Mucosa of descending colon (tissue), 3 donors: ENCODE measurements at regions not wholly inside any gene's neighbourhood (a gene's known extent, or its start where the extent isn't known, plus 50 kb on each side); places are given as distances from the start of the nearest gene placed in this dataset.

ENCODE experiments used
- ATAC-seq: fragments of 200-7000 bp; cut with Tn5 transposase; one replicate; pipeline ENCODE4 v1.9.1; 2020; ENCODE audit warnings: mild to moderate bottlenecking, moderate library complexity
- DNase-seq, 3 donors: peaks; one replicate each; pipeline ENCODE4 v3.0.0-alpha.2; 2020
- H3K36me3 ChIP-seq: fragments of 200-600 bp; one replicate; pipeline ENCODE4 v1.8.0; 2021; ENCODE audit warnings: low read depth, mild to moderate bottlenecking
- H3K4me1 ChIP-seq: fragments of 200-600 bp; one replicate; pipeline ENCODE4 v1.8.0; 2021; ENCODE audit warnings: low read depth, mild to moderate bottlenecking
- H3K4me3 ChIP-seq: fragments of 200-600 bp; one replicate; pipeline ENCODE4 v1.8.0; 2021; ENCODE audit warnings: mild to moderate bottlenecking
- H3K9me3 ChIP-seq: fragments of 200-600 bp; one replicate; pipeline ENCODE4 v1.8.0; 2021; ENCODE audit warnings: mild to moderate bottlenecking
- intact Hi-C, 2 donors: fragments of 100-400 bp; cut with DNase I in 1 of 2; cut with micrococcal nuclease in 1 of 2; formaldehyde crosslinking; loops; one replicate each; pipeline versions ENCODE4 v1.11.0 to v1.11.1; 2022; cut with DNase I, micrococcal nuclease
- TF ChIP-seq, protein P1 (sequence below): fragments of 200-600 bp; IDR thresholded peaks from one replicate; pipeline ENCODE4 v1.8.0; 2022; ENCODE audit warnings: antibody characterized with exemption, mild to moderate bottlenecking
- donor health status: DM: no; HTN: no; CAD: no; lungs with moderate emphysema.
- donor health status: DM: no; HTN: no; CAD: no.
- donor health status: DM: no; HTN: yes; CAD: no.

DNA sequence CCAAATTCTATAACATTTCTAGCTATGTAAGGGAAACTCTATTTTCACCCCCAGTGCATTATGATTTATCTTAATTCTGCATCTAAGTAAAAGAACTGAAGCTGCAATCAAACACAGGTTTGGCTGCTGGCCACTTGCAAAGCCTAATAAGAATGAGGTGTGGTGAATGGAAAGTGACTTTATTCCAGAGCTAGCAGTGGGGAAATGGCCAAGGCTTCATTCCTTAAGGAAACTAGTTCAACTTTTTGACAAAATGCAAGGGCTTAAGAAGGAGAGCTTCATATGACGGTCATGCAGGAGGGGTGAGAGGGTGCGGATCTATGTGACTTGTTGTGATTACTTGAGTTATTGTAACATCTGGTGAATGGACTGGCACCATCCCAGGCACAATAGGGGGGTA, 1802.0 kb downstream of the SUCLG1 start:
- no peak for DNase-seq
- no peaks in the 10 kb centered on the region for H3K36me3 ChIP-seq
- H3K9me3 ChIP-seq: no peaks in the 10 kb centered on the region
- no peak overlapping the region for H3K4me3 ChIP-seq
- intact Hi-C loops: no loop called here
- TF ChIP-seq, protein P1, sequence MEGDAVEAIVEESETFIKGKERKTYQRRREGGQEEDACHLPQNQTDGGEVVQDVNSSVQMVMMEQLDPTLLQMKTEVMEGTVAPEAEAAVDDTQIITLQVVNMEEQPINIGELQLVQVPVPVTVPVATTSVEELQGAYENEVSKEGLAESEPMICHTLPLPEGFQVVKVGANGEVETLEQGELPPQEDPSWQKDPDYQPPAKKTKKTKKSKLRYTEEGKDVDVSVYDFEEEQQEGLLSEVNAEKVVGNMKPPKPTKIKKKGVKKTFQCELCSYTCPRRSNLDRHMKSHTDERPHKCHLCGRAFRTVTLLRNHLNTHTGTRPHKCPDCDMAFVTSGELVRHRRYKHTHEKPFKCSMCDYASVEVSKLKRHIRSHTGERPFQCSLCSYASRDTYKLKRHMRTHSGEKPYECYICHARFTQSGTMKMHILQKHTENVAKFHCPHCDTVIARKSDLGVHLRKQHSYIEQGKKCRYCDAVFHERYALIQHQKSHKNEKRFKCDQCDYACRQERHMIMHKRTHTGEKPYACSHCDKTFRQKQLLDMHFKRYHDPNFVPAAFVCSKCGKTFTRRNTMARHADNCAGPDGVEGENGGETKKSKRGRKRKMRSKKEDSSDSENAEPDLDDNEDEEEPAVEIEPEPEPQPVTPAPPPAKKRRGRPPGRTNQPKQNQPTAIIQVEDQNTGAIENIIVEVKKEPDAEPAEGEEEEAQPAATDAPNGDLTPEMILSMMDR: no peak
- no peak for ATAC-seq
- H3K4me1 ChIP-seq: no peaks in the 10 kb centered on the region

DNA sequence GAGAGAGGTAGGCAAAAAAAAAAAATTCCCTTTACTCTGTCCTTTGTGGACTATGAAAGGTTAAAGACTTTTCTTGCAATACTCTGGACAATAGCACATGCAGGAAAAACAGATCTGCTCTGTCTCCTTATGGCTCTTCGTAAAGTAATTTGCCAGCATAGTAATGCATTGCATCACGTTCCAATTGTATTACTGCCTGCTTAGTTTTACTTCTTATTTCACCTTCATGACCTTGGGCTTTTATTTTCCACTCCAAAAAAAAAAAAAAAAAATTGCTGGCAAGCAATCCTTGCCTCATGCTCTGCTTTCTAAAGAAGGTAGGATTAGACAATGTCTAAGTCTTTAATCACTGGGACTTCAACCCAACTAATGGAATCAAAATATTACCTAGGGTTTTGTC, 1802.7 kb downstream of the SUCLG1 start:
- Histone ChIP-seq H3K9me3 (no peaks in the 10 kb centered on the region), H3K4me1 (no peaks in the 10 kb centered on the region), H3K36me3 (no peaks in the 10 kb centered on the region), H3K4me3 (no peak overlapping the region)
- ATAC-seq (no peak), DNase-seq (no peak)
- TF ChIP-seq, protein P1: no peak
- intact Hi-C loops: no loop called here

DNA sequence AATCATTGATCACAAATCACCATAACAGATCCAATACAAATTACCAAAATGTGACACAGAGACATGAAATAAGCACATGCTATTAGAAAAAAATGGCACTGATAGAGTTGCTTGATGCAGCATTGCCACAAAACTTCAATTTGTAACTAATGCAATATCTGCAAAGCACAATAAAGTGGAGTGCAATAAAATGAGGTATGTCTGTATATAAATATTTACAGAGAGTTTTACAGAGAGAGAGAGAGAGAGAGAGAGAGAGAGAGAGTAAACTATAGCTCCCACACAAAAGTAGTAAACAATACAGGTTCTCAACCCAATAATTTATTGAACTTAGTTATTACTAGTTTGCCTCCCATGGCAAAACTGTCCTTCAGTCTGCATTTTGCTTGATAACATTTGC, 1807.0 kb downstream of the SUCLG1 start:
- Histone ChIP-seq H3K36me3 (no peaks in the 10 kb centered on the region), H3K9me3 (no peaks in the 10 kb centered on the region), H3K4me3 (no peak overlapping the region), H3K4me1 (no peaks in the 10 kb centered on the region)
- TF ChIP-seq, protein P1: no peak
- no peak for DNase-seq
- intact Hi-C loops: no loop called here
- ATAC-seq: no peak

DNA sequence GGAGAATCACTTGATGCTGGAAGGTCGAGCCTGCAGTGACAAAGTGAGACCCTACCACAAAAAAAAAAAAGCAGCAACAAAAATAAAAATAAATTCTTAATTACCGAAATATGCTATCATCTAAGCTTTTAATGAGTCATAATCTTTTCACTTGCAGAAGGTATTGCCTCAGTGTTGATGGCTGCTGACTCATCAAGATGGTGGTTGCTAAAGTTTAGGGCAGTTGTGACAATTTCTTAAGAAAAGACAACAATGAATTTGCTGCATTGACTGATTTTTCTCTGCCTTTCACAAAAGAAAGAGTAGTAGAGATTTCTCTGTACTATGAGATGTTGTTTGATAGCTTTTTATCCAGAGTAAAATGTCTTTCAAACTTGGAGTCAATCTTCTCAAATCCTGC, 1809.0 kb downstream of the SUCLG1 start:
- TF ChIP-seq, protein P1: no peak
- intact Hi-C loops: no loop called here
- ATAC-seq: no peak

DNA sequence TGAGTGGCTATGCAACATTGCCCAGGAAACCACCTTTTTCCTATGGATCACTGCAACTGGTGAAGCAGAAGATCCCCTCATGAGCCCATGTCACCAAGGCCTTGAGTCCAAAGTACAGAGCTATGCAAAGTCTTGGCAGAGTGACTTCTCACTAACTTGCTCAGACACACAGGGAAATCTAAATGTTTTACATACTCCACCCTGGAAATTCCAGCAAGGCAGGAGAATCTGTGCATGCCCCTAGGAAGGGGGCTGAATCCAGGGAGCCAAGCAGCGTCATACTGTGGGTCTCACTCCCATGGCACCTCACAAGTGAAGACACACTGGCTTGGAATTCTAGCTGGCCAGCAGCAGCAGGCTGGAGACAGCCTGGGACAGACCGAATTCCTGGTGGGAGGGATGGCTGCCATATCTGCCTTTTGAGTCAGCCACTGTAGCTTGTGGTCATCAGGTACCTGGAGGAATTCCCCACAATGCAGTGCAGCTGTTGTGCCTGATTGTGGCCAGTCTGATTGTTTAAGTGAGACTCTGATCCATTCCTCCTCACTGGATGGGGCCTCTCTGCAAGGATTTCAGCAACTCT, 1817.4 kb downstream of the SUCLG1 start:
- no peak for ATAC-seq
- Histone ChIP-seq H3K4me3 (no peak overlapping the region), H3K36me3 (no peaks in the 10 kb centered on the region), H3K9me3 (peaks cover 2% of the 10 kb centered on the region), H3K4me1 (no peaks in the 10 kb centered on the region)
- TF ChIP-seq, protein P1: no peak
- no peak for DNase-seq
- intact Hi-C loops: no loop called here

More for the DNA sequence above, 1809.0 kb downstream of the SUCLG1 start:
- no peaks in the 10 kb centered on the region for H3K9me3 ChIP-seq
- H3K4me3 ChIP-seq: no peak overlapping the region
- H3K36me3 ChIP-seq: no peaks in the 10 kb centered on the region
- DNase-seq: no peak
- H3K4me1 ChIP-seq: no peaks in the 10 kb centered on the region
